PC-3 (cell line): ENCODE measurements at regions not wholly inside any gene's neighbourhood (a gene's known extent, or its start where the extent isn't known, plus 50 kb on each side); places are given as distances from the start of the nearest gene placed in this dataset.

Experiments
- ATAC-seq: fragments of 200-7000 bp; cut with Tn5 transposase; 2 replicates; pipeline ENCODE4 v1.9.1; 2020; ENCODE audit warnings: mild to moderate bottlenecking, moderate library complexity
- BruUV-seq: library from RNA; stranded (reverse); fragments of 400-500 nt; replicated peaks from 2 replicates; lab custom pipeline; 2021; lab: Mats Ljungman, UMichigan
- CTCF ChIA-PET: fragments of 300-600 bp; sonication (Branson Sonifier 250); formaldehyde crosslinking; loops from one replicate; lab custom pipeline; 2022; ENCODE audit warnings: antibody characterized with exemption; lab: Charles Lee
- POLR2A ChIA-PET: fragments of 300-600 bp; sonication (Branson Sonifier 250); formaldehyde crosslinking; loops from one replicate; lab custom pipeline; 2022; ENCODE audit warnings: antibody characterized with exemption; ENCODE audit not compliant: unreplicated experiment; lab: Charles Lee
- DNase-seq: peaks from one replicate; pipeline ENCODE4 v3.0.0-alpha.2; 2015
- H2AFZ ChIP-seq: fragments of 300-600 bp; sonication (generic); 2 replicates; pipeline ENCODE4 v1.6.0; 2016; ENCODE audit warnings: antibody characterized with exemption, low read length
- H3F3A ChIP-seq: fragments of 300-600 bp; sonication (generic); one replicate; pipeline ENCODE4 v1.6.0; 2017; ENCODE audit warnings: antibody characterized with exemption, low read length, control low read depth, mild to moderate bottlenecking; ENCODE audit not compliant: unreplicated experiment
- H3K27ac ChIP-seq: fragments of 300-600 bp; sonication (generic); 2 replicates; pipeline ENCODE4 v1.5.1; 2016; ENCODE audit warnings: mild to moderate bottlenecking, low read length
- H3K27me3 ChIP-seq: fragments of 300-600 bp; sonication (generic); 2 replicates; pipeline ENCODE4 v1.6.1; 2016; ENCODE audit warnings: low read length, mixed read lengths
- H3K36me3 ChIP-seq: fragments of 300-600 bp; sonication (generic); 2 replicates; pipeline ENCODE4 v1.6.1; 2016; ENCODE audit warnings: low read depth, mixed run types, low read length, mixed read lengths
- H3K4me1 ChIP-seq: fragments of 300-600 bp; sonication (generic); 2 replicates; pipeline ENCODE4 v1.5.1; 2016; ENCODE audit warnings: low read length; ENCODE audit not compliant: insufficient read depth
- H3K4me2 ChIP-seq: fragments of 300-600 bp; sonication (generic); 2 replicates; pipeline ENCODE4 v1.6.0; 2016; ENCODE audit warnings: low read length
- H3K4me3 ChIP-seq: fragments of 300-600 bp; sonication (generic); 2 replicates; pipeline ENCODE4 v1.5.1; 2016; ENCODE audit warnings: mild to moderate bottlenecking, low read length, mixed read lengths
- H3K79me2 ChIP-seq: fragments of 300-600 bp; sonication (generic); 2 replicates; pipeline ENCODE4 v1.6.1; 2017; ENCODE audit warnings: low read length, mixed read lengths
- H3K9ac ChIP-seq: fragments of 300-600 bp; sonication (generic); 2 replicates; pipeline ENCODE4 v1.6.0; 2016; ENCODE audit warnings: mild to moderate bottlenecking, low read length
- H3K9me2 ChIP-seq: fragments of 300-600 bp; sonication (generic); replicated peaks from 2 replicates; pipeline ENCODE4 v1.6.1; 2016; ENCODE audit warnings: mixed run types, low read length, mixed read lengths
- H3K9me3 ChIP-seq: fragments of 300-600 bp; sonication (generic); 2 replicates; pipeline ENCODE4 v1.6.1; 2016; ENCODE audit warnings: low read length, mixed read lengths
- H4K20me1 ChIP-seq: fragments of 300-600 bp; sonication (generic); 2 replicates; pipeline ENCODE4 v1.6.1; 2016; ENCODE audit warnings: low read length, mixed read lengths
- CTCF ChIP-seq: fragments of 300-600 bp; sonication (generic); conservative IDR thresholded peaks from 2 replicates; pipeline ENCODE4 v1.5.1; 2017; ENCODE audit warnings: antibody characterized with exemption, low read depth, mild to moderate bottlenecking, low read length
- EZH2 ChIP-seq: fragments of 300-600 bp; sonication (generic); IDR thresholded peaks from one replicate; pipeline ENCODE4 v1.6.1; 2017; ENCODE audit warnings: antibody characterized with exemption, mild to moderate bottlenecking, low read length; ENCODE audit not compliant: unreplicated experiment
- EZH2phosphoT487 ChIP-seq: fragments of 300-600 bp; sonication (generic); IDR thresholded peaks from 2 replicates; pipeline ENCODE4 v1.6.1; 2018; ENCODE audit warnings: mild to moderate bottlenecking, antibody characterized with exemption, low read length, borderline replicate concordance
- intact Hi-C: fragments of 100-400 bp; cut with micrococcal nuclease; formaldehyde crosslinking; loops from 2 replicates; pipeline ENCODE4 v1.9.0; 2023

- Histone ChIP-seq H3K27ac (no peak overlapping the region), H3K36me3 (no peaks in the 10 kb centered on the region), H3K9ac (no peak overlapping the region), H3K4me1 (no peaks in the 10 kb centered on the region), H3K27me3 (peaks cover 16% of the 10 kb centered on the region; the same call in 1 of the 2 replicates), H3K79me2 (no peaks in the 10 kb centered on the region), H2AFZ (no peak overlapping the region), H3K9me3 (no peaks in the 10 kb centered on the region), H3K9me2 (no peaks in the 10 kb centered on the region), H3K4me3 (no peak overlapping the region), H3K4me2 (no peak overlapping the region), H4K20me1 (no peaks in the 10 kb centered on the region), H3F3A (no peaks in the 10 kb centered on the region)
- DNase-seq: no peak
- ChIA-PET CTCF (no interaction called here), POLR2A (no interaction called here)
- ATAC-seq: no peak
- intact Hi-C loops: no loop called here
- BruUV-seq: no TSS peak
- TF ChIP-seq EZH2phosphoT487 (no peak), EZH2 (no peak), CTCF (no peak)
These were observed 111.5 kb upstream of the IGLL5 start for GRCh38 chr22:22776121-22776520.

GRCh38 chr22:22779213-22779612, 108.4 kb upstream of the IGLL5 start:
- H3K9me3 ChIP-seq: no peaks in the 10 kb centered on the region
- H3K79me2 ChIP-seq: no peaks in the 10 kb centered on the region
- H3K4me2 ChIP-seq: no peak overlapping the region
- CTCF ChIA-PET: no interaction called here
- POLR2A ChIA-PET: no interaction called here
- no peak overlapping the region for H3K27ac ChIP-seq
- H3K4me3 ChIP-seq: no peak overlapping the region
- ATAC-seq: no peak
- H4K20me1 ChIP-seq: no peaks in the 10 kb centered on the region
- BruUV-seq: no TSS peak
- no peaks in the 10 kb centered on the region for H3K9me2 ChIP-seq
- H3K4me1 ChIP-seq: no peaks in the 10 kb centered on the region
- intact Hi-C loops: no loop called here
- H3K27me3 ChIP-seq: peaks cover 35% of the 10 kb centered on the region
- H3K36me3 ChIP-seq: no peaks in the 10 kb centered on the region
- DNase-seq: no peak
- H3F3A ChIP-seq: no peaks in the 10 kb centered on the region
- no peak overlapping the region for H2AFZ ChIP-seq
- H3K9ac ChIP-seq: no peak overlapping the region
- TF ChIP-seq EZH2phosphoT487 (no peak), CTCF (no peak), EZH2 (no peak)

GRCh38 chr22:22783575-22783974, 104.0 kb upstream of the IGLL5 start:
- CTCF ChIA-PET: interaction anchor here (0.7 kb wide), 1 partner anchor 101 kb away, joined by 4 read pairs; no protein-coding TSS in a partner anchor
- TF ChIP-seq EZH2 (no peak), EZH2phosphoT487 (no peak)

More at GRCh38 chr22:22783575-22783974, 104.0 kb upstream of the IGLL5 start:
- intact Hi-C loops: no loop called here
- H3K27ac ChIP-seq: no peak overlapping the region
- no peak overlapping the region for H3K9ac ChIP-seq
- H3K4me3 ChIP-seq: no peak overlapping the region
- DNase-seq: no peak
- POLR2A ChIA-PET: no interaction called here
- H3K36me3 ChIP-seq: no peaks in the 10 kb centered on the region
- H3F3A ChIP-seq: no peaks in the 10 kb centered on the region
- no peaks in the 10 kb centered on the region for H3K9me2 ChIP-seq
- BruUV-seq: no TSS peak
- no peak overlapping the region for H2AFZ ChIP-seq
- ATAC-seq: no peak
- H4K20me1 ChIP-seq: no peaks in the 10 kb centered on the region
- H3K4me2 ChIP-seq: no peak overlapping the region
- H3K9me3 ChIP-seq: no peaks in the 10 kb centered on the region
- H3K4me1 ChIP-seq: no peaks in the 10 kb centered on the region
- H3K27me3 ChIP-seq: peaks cover 48% of the 10 kb centered on the region
- H3K79me2 ChIP-seq: no peaks in the 10 kb centered on the region
